ENCODE measurements at regions not wholly inside any gene's neighbourhood (a gene's known extent, or its start where the extent isn't known, plus 50 kb on each side); places are given as distances from the start of the nearest gene placed in this dataset.
"Not testable (repeated sequence)": the region's sequence is repeated elsewhere in the genome, so short reads cannot be mapped to it uniquely, and the experiment has no call there.

GRCh38 chr16:75837681-75838080, 111.4 kb upstream of the CPHXL start:
- no peak for FAIRE-seq

GRCh38 chr16:75841517-75841916, 115.2 kb upstream of the CPHXL start:
- no peak for FAIRE-seq

GRCh38 chr16:75847172-75847571, 120.9 kb upstream of the CPHXL start:
- no peak for FAIRE-seq

- no peak for FAIRE-seq
Measured at GRCh38 chr16:75854152-75854551, 127.9 kb upstream of the CPHXL start.

GRCh38 chr16:75860326-75861053, 134.2 kb upstream of the CPHXL start:
- FAIRE-seq, result no peak

GRCh38 chr16:75861311-75862097, 135.2 kb upstream of the CPHXL start:
- FAIRE-seq, result no peak

GRCh38 chr16:75862098-75862386, 135.8 kb upstream of the CPHXL start:
- FAIRE-seq, result no peak

- FAIRE-seq, result no peak
Measured at GRCh38 chr16:75864243-75864642, 138.0 kb upstream of the CPHXL start.

GRCh38 chr16:75865736-75866135, 139.4 kb upstream of the CPHXL start:
- no peak for FAIRE-seq

GRCh38 chr16:75868636-75869632, 142.6 kb upstream of the CPHXL start:
- no peak for FAIRE-seq

GRCh38 chr16:75881280-75881679, 155.0 kb upstream of the CPHXL start:
- FAIRE-seq, result not testable (repeated sequence)

GRCh38 chr16:75899163-75899562, 172.9 kb upstream of the CPHXL start:
- FAIRE-seq, result no peak

GRCh38 chr16:75908331-75909117, 182.2 kb upstream of the CPHXL start:
- FAIRE-seq, result no peak

GRCh38 chr16:75909746-75910145, 183.5 kb upstream of the CPHXL start:
- no peak for FAIRE-seq

GRCh38 chr16:75911896-75912295, 185.6 kb upstream of the CPHXL start:
- no peak for FAIRE-seq

- FAIRE-seq, result no peak
Measured at GRCh38 chr16:75913958-75914357, 187.7 kb upstream of the CPHXL start.

- FAIRE-seq, result no peak
Measured at GRCh38 chr16:75916451-75916850, 190.2 kb upstream of the CPHXL start.

- no peak for FAIRE-seq
Measured at GRCh38 chr16:75918109-75918508, 191.8 kb upstream of the CPHXL start.

- no peak for FAIRE-seq
Measured at GRCh38 chr16:75919664-75920063, 193.4 kb upstream of the CPHXL start.

- FAIRE-seq, result no peak
Measured at GRCh38 chr16:75921281-75921680, 195.0 kb upstream of the CPHXL start.

- FAIRE-seq, result no peak
Measured at GRCh38 chr16:75922250-75922649, 196.0 kb upstream of the CPHXL start.

GRCh38 chr16:75924397-75924796, 198.1 kb upstream of the CPHXL start:
- no peak for FAIRE-seq
